ENCODE measurements at regions not wholly inside any gene's neighbourhood (a gene's known extent, or its start where the extent isn't known, plus 50 kb on each side); places are given as distances from the start of the nearest gene placed in this dataset.
"Not testable (repeated sequence)": the region's sequence is repeated elsewhere in the genome, so short reads cannot be mapped to it uniquely, and the experiment has no call there.

DNA sequence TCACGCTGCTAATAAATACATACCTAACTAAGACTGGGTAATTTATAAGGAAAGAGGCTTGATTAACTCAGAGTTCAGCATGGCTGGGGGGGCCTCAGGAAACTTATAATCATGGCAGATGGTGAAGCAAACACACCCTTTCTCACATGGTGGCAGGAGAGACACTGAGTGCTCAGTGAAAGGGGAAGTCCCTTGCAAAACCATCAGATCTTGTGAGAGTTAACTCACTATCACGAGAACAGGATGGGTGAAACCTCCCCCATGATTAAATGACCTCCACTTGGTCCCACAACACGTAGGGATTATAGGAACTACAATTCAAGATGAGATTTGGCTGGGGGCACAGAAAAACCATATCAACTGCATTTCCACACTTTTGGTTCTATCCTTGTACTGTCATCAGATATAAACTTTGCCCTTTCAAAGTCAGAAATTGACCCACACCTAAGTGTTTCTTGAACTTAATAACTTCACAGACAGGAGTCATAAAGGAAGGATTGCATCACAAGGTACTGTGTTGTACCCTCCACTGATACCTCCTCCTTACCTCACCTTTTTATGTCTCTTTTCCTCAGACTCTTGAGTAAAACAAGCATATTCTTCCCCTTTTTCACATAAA, 319.1 kb upstream of the PIK3R1 start:
- Histone ChIP-seq H3K9me2 (replicated peaks; ENCODE audit: insufficient read depth, low read length) (no peaks in the 10 kb centered on the region), H3K27ac (ENCODE audit: low read length) (no peak overlapping the region), H3K79me2 (ENCODE audit: low read length) (no peaks in the 10 kb centered on the region), H4K20me1 (ENCODE audit: insufficient read depth, low read depth, low read length) (no peaks in the 10 kb centered on the region), H3K9me3 (ENCODE audit: low read length) (no peaks in the 10 kb centered on the region), H3K36me3 (ENCODE audit: insufficient read depth, low read length) (no peaks in the 10 kb centered on the region), H3K9ac (ENCODE audit: low read length) (no peak overlapping the region), H3K4me2 (ENCODE audit: low read depth, low read length, poor library complexity, severe bottlenecking) (no peak overlapping the region), H3K4me1 (ENCODE audit: low read length) (no peaks in the 10 kb centered on the region), H3K27me3 (ENCODE audit: low read length) (no peaks in the 10 kb centered on the region), H2AFZ (ENCODE audit: low read length) (no peak overlapping the region), H3K4me3 (ENCODE audit: low read length) (no peak overlapping the region)
- DNase-seq = peak; percentile 25

DNA sequence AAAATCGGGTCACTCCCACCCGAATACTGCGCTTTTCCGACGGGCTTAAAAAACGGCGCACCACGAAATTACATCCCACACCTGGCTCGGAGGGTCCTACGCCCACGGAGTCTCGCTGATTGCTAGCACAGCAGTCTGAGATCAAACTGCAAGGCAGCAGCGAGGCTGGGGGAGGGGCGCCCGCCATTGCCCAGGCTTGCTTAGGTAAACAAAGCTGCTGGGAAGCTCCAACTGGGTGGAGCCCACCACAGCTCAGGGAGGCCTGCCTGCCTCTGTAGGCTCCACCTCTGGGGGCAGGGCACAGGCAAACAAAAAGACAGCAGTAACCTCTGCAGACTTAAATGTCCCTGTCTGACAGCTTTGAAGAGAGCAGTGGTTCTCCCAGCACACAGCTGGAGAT, 325.7 kb upstream of the PIK3R1 start:
- H3K4me2 ChIP-seq (ENCODE audit: low read depth, low read length, poor library complexity, severe bottlenecking); H3K79me2 ChIP-seq (ENCODE audit: low read length); H4K20me1 ChIP-seq (ENCODE audit: insufficient read depth, low read depth, low read length); H3K27ac ChIP-seq (ENCODE audit: low read length); H3K4me1 ChIP-seq (ENCODE audit: low read length); H3K9ac ChIP-seq (ENCODE audit: low read length); H3K27me3 ChIP-seq (ENCODE audit: low read length); H3K9me2 ChIP-seq (replicated peaks; ENCODE audit: insufficient read depth, low read length); H3K4me3 ChIP-seq (ENCODE audit: low read length); H3K9me3 ChIP-seq (ENCODE audit: low read length); H3K36me3 ChIP-seq (ENCODE audit: insufficient read depth, low read length); H2AFZ ChIP-seq (ENCODE audit: low read length); DNase-seq: not testable (repeated sequence)

- Histone ChIP-seq H3K4me1 (ENCODE audit: low read length) (no peaks in the 10 kb centered on the region), H3K79me2 (ENCODE audit: low read length) (no peaks in the 10 kb centered on the region), H3K27me3 (ENCODE audit: low read length) (no peaks in the 10 kb centered on the region), H4K20me1 (ENCODE audit: insufficient read depth, low read depth, low read length) (no peaks in the 10 kb centered on the region), H3K4me2 (ENCODE audit: low read depth, low read length, poor library complexity, severe bottlenecking) (no peak overlapping the region), H3K9me3 (ENCODE audit: low read length) (no peaks in the 10 kb centered on the region), H3K36me3 (ENCODE audit: insufficient read depth, low read length) (no peaks in the 10 kb centered on the region), H3K4me3 (ENCODE audit: low read length) (no peak overlapping the region), H2AFZ (ENCODE audit: low read length) (no peak overlapping the region), H3K9ac (ENCODE audit: low read length) (no peak overlapping the region), H3K27ac (ENCODE audit: low read length) (no peak overlapping the region), H3K9me2 (replicated peaks; ENCODE audit: insufficient read depth, low read length) (no peaks in the 10 kb centered on the region)
- no peak for DNase-seq
Observed at GRCh38 chr5:67887748-67888161, 327.8 kb upstream of the PIK3R1 start.

DNA sequence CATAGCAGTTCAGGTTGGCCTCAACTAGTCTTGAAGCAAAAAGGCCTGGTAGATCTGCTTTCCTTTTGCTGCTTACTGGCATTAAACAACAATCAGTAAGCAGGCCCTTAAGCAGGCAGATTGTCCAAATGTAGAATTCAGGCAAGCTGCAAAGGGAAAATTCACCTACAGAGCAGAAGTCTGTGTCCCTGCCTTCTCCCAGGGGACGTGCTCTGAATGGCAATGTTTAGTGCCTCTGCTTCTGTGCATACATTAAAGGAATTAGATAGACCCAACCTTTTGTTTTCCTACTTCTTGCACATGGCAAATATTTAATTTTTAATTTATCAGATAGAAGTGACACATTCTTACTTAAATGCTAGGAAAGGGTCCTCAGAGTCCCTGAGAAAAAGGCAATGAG, 328.8 kb upstream of the PIK3R1 start:
- no peaks in the 10 kb centered on the region for H4K20me1 ChIP-seq (ENCODE audit: insufficient read depth, low read depth, low read length)
- no peaks in the 10 kb centered on the region for H3K79me2 ChIP-seq (ENCODE audit: low read length)
- no peaks in the 10 kb centered on the region for H3K9me2 ChIP-seq (replicated peaks; ENCODE audit: insufficient read depth, low read length)
- no peak overlapping the region for H3K4me3 ChIP-seq (ENCODE audit: low read length)
- no peak overlapping the region for H3K27ac ChIP-seq (ENCODE audit: low read length)
- no peak overlapping the region for H3K4me2 ChIP-seq (ENCODE audit: low read depth, low read length, poor library complexity, severe bottlenecking)
- DNase-seq = no peak
- no peak overlapping the region for H3K9ac ChIP-seq (ENCODE audit: low read length)
- H3K36me3 ChIP-seq (ENCODE audit: insufficient read depth, low read length) = no peaks in the 10 kb centered on the region
- H3K9me3 ChIP-seq (ENCODE audit: low read length) = no peaks in the 10 kb centered on the region
- no peak overlapping the region for H2AFZ ChIP-seq (ENCODE audit: low read length)
- H3K4me1 ChIP-seq (ENCODE audit: low read length) = no peaks in the 10 kb centered on the region
- no peaks in the 10 kb centered on the region for H3K27me3 ChIP-seq (ENCODE audit: low read length)

DNA sequence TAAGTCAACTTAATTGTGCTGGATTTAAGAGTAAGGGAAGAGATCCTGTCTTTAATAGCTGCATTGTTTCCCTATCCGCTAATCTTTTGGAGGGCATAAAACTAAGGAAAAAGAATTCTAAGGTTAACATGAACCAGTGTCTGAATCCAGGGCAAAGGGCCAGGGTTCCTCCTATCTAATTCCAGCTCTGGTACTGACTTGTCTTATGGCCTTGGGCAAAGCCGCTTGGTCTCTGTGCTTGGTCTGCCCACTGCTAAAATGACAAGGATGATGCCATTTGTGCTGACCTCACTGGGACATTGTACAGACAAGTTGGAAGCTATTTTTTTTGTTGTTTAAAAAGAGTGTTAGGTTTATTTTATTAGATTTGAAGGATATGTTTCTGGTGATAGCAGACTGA, 334.7 kb upstream of the PIK3R1 start:
- Histone ChIP-seq H3K79me2 (ENCODE audit: low read length) (no peaks in the 10 kb centered on the region), H2AFZ (ENCODE audit: low read length) (no peak overlapping the region), H3K27ac (ENCODE audit: low read length) (no peak overlapping the region), H3K27me3 (ENCODE audit: low read length) (no peaks in the 10 kb centered on the region), H3K9ac (ENCODE audit: low read length) (no peak overlapping the region), H3K36me3 (ENCODE audit: insufficient read depth, low read length) (no peaks in the 10 kb centered on the region), H3K9me3 (ENCODE audit: low read length) (no peaks in the 10 kb centered on the region), H3K9me2 (replicated peaks; ENCODE audit: insufficient read depth, low read length) (no peaks in the 10 kb centered on the region), H3K4me3 (ENCODE audit: low read length) (no peak overlapping the region), H3K4me2 (ENCODE audit: low read depth, low read length, poor library complexity, severe bottlenecking) (no peak overlapping the region), H4K20me1 (ENCODE audit: insufficient read depth, low read depth, low read length) (no peaks in the 10 kb centered on the region), H3K4me1 (ENCODE audit: low read length) (no peaks in the 10 kb centered on the region)
- DNase-seq = no peak

DNA sequence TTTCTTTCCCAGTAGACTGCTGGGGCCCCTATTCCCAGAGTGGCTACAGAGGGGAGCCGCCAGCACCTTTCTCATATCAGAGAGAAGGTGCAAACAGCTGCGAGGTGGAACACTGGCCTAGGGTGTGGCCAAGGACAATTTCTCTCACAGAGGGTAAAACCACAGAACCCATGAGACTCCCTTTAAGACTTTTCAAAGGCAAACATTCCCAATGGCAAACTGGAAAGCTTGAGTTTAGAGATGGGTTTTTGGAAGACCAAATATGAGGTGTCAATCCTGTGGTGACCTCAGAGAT, 335.1 kb upstream of the PIK3R1 start:
- H3K79me2 ChIP-seq (ENCODE audit: low read length) = no peaks in the 10 kb centered on the region
- H3K4me1 ChIP-seq (ENCODE audit: low read length) = no peaks in the 10 kb centered on the region
- no peak overlapping the region for H2AFZ ChIP-seq (ENCODE audit: low read length)
- no peak overlapping the region for H3K27ac ChIP-seq (ENCODE audit: low read length)
- H4K20me1 ChIP-seq (ENCODE audit: insufficient read depth, low read depth, low read length) = no peaks in the 10 kb centered on the region
- no peaks in the 10 kb centered on the region for H3K9me3 ChIP-seq (ENCODE audit: low read length)
- H3K36me3 ChIP-seq (ENCODE audit: insufficient read depth, low read length) = no peaks in the 10 kb centered on the region
- no peak overlapping the region for H3K4me3 ChIP-seq (ENCODE audit: low read length)
- DNase-seq = no peak
- no peak overlapping the region for H3K4me2 ChIP-seq (ENCODE audit: low read depth, low read length, poor library complexity, severe bottlenecking)
- H3K9ac ChIP-seq (ENCODE audit: low read length) = no peak overlapping the region
- no peaks in the 10 kb centered on the region for H3K27me3 ChIP-seq (ENCODE audit: low read length)
- H3K9me2 ChIP-seq (replicated peaks; ENCODE audit: insufficient read depth, low read length) = no peaks in the 10 kb centered on the region

DNA sequence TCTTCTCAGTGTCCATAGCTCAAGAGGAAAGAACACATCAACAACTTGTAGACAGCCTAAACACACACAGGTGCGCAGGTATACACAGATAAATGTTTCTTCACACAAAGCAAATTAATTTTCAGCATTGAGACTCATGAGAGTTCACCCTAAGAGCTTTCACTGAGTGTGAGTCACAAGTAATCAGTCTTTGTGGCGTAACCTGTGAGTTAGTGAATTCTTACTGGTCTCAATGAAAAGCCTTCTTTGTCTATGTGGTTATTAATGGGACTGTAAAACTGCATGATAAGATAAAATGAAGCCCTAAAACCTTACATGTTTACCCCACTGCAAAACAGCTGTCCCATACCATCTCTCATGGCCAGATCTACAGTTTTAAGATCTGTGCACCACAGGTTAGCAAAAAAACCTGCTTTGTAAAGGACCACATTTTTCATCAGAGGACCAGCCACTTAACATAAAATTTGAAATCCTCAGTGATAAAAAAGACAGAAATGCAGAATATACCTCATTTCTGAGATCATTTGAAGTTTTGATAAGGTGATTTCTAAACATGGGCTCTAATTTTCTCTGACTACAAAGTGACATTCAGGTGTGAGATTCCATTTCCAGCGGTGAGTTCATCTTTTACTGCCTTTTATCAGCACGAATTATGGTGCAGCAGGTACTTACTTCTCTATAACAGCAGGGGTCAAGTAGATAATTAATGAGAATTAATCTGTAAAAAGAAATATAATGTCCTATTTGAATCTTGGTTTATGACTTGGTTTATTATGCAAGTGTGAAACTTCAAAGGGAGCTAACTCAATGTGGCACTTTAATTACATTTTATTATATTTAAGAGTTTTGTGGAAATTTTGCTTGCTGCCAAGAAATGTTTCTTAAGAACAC, 335.7 kb upstream of the PIK3R1 start:
- no peaks in the 10 kb centered on the region for H3K9me3 ChIP-seq (ENCODE audit: low read length)
- H3K79me2 ChIP-seq (ENCODE audit: low read length) = no peaks in the 10 kb centered on the region
- no peak overlapping the region for H3K4me3 ChIP-seq (ENCODE audit: low read length)
- no peaks in the 10 kb centered on the region for H3K27me3 ChIP-seq (ENCODE audit: low read length)
- DNase-seq = no peak
- no peak overlapping the region for H3K9ac ChIP-seq (ENCODE audit: low read length)
- no peaks in the 10 kb centered on the region for H4K20me1 ChIP-seq (ENCODE audit: insufficient read depth, low read depth, low read length)
- no peaks in the 10 kb centered on the region for H3K4me1 ChIP-seq (ENCODE audit: low read length)
- no peak overlapping the region for H2AFZ ChIP-seq (ENCODE audit: low read length)
- H3K36me3 ChIP-seq (ENCODE audit: insufficient read depth, low read length) = no peaks in the 10 kb centered on the region
- no peak overlapping the region for H3K27ac ChIP-seq (ENCODE audit: low read length)
- no peak overlapping the region for H3K4me2 ChIP-seq (ENCODE audit: low read depth, low read length, poor library complexity, severe bottlenecking)
- no peaks in the 10 kb centered on the region for H3K9me2 ChIP-seq (replicated peaks; ENCODE audit: insufficient read depth, low read length)

- H3K27me3 ChIP-seq (ENCODE audit: low read length) = no peaks in the 10 kb centered on the region
- no peaks in the 10 kb centered on the region for H3K36me3 ChIP-seq (ENCODE audit: insufficient read depth, low read length)
- H2AFZ ChIP-seq (ENCODE audit: low read length) = no peak overlapping the region
- H4K20me1 ChIP-seq (ENCODE audit: insufficient read depth, low read depth, low read length) = no peaks in the 10 kb centered on the region
- H3K9me3 ChIP-seq (ENCODE audit: low read length) = no peaks in the 10 kb centered on the region
- H3K9me2 ChIP-seq (replicated peaks; ENCODE audit: insufficient read depth, low read length) = no peaks in the 10 kb centered on the region
- H3K4me2 ChIP-seq (ENCODE audit: low read depth, low read length, poor library complexity, severe bottlenecking) = no peak overlapping the region
- no peaks in the 10 kb centered on the region for H3K79me2 ChIP-seq (ENCODE audit: low read length)
- H3K27ac ChIP-seq (ENCODE audit: low read length) = no peak overlapping the region
- no peak overlapping the region for H3K4me3 ChIP-seq (ENCODE audit: low read length)
- H3K9ac ChIP-seq (ENCODE audit: low read length) = no peak overlapping the region
- no peaks in the 10 kb centered on the region for H3K4me1 ChIP-seq (ENCODE audit: low read length)
- DNase-seq = no peak
Observed at GRCh38 chr5:67878933-67879332, 336.6 kb upstream of the PIK3R1 start.
